ENCODE measurements at regions not wholly inside any gene's neighbourhood (a gene's known extent, or its start where the extent isn't known, plus 50 kb on each side); places are given as distances from the start of the nearest gene placed in this dataset.
"Not testable (repeated sequence)": the region's sequence is repeated elsewhere in the genome, so short reads cannot be mapped to it uniquely, and the experiment has no call there.

DNA sequence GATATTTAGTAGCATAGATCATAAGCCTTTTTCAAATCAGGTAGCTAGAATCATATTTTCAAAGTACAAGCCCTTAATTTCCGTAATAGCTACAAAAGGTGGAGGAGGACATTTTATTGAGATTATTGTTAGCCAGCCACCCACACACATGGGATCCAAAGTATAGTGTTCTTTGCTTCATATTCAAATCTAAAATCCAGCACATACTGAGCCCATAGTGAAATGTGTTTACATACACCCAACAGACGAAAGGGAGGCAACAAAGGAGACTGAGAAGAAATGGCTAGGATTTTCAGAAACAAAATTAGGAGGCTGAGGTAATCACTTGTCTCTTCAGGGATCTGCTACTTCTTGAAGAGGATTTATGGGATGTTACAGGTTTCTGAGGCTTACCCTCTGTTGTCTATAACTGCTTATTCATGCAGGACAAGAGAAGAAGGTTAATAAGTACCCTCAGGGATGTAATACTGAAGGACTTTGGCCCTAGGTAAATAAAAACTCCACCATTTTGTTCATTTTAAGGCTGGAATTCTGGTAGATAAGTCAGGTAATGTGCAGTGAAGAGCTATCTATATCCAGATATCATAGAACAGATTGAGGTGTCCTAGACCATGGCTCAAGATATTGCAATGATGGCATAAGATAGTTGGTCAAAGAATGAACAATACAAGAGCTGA, 182.1 kb downstream of the SPDYE17 start:
- TF ChIP-seq, protein P1, sequence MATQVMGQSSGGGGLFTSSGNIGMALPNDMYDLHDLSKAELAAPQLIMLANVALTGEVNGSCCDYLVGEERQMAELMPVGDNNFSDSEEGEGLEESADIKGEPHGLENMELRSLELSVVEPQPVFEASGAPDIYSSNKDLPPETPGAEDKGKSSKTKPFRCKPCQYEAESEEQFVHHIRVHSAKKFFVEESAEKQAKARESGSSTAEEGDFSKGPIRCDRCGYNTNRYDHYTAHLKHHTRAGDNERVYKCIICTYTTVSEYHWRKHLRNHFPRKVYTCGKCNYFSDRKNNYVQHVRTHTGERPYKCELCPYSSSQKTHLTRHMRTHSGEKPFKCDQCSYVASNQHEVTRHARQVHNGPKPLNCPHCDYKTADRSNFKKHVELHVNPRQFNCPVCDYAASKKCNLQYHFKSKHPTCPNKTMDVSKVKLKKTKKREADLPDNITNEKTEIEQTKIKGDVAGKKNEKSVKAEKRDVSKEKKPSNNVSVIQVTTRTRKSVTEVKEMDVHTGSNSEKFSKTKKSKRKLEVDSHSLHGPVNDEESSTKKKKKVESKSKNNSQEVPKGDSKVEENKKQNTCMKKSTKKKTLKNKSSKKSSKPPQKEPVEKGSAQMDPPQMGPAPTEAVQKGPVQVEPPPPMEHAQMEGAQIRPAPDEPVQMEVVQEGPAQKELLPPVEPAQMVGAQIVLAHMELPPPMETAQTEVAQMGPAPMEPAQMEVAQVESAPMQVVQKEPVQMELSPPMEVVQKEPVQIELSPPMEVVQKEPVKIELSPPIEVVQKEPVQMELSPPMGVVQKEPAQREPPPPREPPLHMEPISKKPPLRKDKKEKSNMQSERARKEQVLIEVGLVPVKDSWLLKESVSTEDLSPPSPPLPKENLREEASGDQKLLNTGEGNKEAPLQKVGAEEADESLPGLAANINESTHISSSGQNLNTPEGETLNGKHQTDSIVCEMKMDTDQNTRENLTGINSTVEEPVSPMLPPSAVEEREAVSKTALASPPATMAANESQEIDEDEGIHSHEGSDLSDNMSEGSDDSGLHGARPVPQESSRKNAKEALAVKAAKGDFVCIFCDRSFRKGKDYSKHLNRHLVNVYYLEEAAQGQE (IDR thresholded peaks at IDR 0.05; ENCODE audit: insufficient replicate concordance, low read depth), result not testable (repeated sequence)
- TF ChIP-seq, protein P2, sequence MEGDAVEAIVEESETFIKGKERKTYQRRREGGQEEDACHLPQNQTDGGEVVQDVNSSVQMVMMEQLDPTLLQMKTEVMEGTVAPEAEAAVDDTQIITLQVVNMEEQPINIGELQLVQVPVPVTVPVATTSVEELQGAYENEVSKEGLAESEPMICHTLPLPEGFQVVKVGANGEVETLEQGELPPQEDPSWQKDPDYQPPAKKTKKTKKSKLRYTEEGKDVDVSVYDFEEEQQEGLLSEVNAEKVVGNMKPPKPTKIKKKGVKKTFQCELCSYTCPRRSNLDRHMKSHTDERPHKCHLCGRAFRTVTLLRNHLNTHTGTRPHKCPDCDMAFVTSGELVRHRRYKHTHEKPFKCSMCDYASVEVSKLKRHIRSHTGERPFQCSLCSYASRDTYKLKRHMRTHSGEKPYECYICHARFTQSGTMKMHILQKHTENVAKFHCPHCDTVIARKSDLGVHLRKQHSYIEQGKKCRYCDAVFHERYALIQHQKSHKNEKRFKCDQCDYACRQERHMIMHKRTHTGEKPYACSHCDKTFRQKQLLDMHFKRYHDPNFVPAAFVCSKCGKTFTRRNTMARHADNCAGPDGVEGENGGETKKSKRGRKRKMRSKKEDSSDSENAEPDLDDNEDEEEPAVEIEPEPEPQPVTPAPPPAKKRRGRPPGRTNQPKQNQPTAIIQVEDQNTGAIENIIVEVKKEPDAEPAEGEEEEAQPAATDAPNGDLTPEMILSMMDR (IDR thresholded peaks at IDR 0.05; ENCODE audit: insufficient read depth, low read length), result not testable (repeated sequence)
- TF ChIP-seq SPI1 (IDR thresholded peaks at IDR 0.05; ENCODE audit: borderline replicate concordance, low read depth); POLR2AphosphoS5 (IDR thresholded peaks at IDR 0.05; ENCODE audit: low read depth); GABPA (IDR thresholded peaks at IDR 0.05; ENCODE audit: low read depth): not testable (repeated sequence)

Data from HL-60 (cell line).